ENCODE measurements at regions not wholly inside any gene's neighbourhood (a gene's known extent, or its start where the extent isn't known, plus 50 kb on each side); places are given as distances from the start of the nearest gene placed in this dataset.

DNA sequence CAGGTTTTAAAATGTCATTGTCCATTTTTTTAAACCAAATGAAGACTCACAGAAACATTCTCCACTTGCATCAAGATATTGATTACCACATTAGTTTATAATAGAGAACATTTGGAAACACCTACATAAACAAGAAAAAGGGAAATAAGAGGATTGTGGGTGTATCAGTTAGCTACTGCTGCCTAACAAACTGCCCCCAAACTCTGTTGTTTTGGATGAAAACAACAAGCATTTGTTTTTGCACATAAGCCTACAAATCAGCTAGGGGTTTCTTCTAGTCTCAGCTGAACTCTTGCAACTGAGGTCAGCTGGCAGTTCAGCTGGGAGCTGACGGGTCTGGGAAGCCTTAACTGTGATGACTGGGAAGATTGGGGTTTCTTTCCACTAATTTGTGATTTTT lies 464.4 kb downstream of the COG6 start:
- H3K4me3 ChIP-seq (ENCODE audit: low read depth, low read length), result no peak overlapping the region
- TF ChIP-seq, protein P1, sequence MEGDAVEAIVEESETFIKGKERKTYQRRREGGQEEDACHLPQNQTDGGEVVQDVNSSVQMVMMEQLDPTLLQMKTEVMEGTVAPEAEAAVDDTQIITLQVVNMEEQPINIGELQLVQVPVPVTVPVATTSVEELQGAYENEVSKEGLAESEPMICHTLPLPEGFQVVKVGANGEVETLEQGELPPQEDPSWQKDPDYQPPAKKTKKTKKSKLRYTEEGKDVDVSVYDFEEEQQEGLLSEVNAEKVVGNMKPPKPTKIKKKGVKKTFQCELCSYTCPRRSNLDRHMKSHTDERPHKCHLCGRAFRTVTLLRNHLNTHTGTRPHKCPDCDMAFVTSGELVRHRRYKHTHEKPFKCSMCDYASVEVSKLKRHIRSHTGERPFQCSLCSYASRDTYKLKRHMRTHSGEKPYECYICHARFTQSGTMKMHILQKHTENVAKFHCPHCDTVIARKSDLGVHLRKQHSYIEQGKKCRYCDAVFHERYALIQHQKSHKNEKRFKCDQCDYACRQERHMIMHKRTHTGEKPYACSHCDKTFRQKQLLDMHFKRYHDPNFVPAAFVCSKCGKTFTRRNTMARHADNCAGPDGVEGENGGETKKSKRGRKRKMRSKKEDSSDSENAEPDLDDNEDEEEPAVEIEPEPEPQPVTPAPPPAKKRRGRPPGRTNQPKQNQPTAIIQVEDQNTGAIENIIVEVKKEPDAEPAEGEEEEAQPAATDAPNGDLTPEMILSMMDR (IDR thresholded peaks at IDR 0.05; ENCODE audit: insufficient read depth, low read depth, low read length, missing control alignments), result no peak
- DNase-seq (ENCODE audit: low read depth), result no peak

DNA sequence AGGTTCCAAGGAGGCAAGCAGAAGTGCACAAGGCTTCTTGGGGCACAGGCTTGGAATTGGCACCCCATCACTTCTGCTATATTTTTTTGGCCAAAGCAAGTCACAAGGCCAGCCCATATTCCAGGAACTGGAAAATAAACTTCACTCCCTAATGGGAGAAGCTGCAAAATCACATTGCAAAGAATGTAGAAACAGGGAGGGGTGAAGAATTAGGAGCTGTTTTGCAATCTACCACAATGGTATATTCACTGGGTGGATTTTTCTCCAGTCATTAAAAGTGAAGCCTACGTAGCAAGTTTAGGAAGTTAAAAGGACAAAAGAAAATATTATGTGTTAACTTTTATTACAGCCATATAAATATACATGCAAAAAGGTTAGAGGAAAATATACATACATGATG lies 464.8 kb downstream of the COG6 start:
- DNase-seq (ENCODE audit: low read depth), result no peak
- H3K4me3 ChIP-seq (ENCODE audit: low read depth, low read length), result no peak overlapping the region
- TF ChIP-seq, protein P1 (IDR thresholded peaks at IDR 0.05; ENCODE audit: insufficient read depth, low read depth, low read length, missing control alignments), result no peak

DNA sequence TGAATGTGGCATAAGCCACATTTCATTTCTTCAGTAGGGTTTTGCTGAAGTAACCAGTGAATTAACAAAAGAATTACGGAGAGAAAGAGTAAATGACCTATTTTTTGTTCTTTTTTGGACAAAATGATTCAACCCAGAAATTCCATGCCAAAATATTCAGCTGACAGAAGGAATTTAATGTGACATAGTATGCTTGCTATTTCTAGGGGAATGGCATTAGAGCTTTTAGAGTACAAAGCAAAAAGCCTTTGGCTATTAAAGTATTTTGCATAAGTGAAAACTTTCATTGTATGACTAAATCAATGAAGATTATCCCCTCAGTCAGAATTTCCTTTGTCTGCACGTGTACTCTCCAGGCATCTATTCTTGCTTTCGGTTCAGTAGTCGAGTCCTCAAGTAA lies 465.3 kb downstream of the COG6 start:
- TF ChIP-seq, protein P1 (IDR thresholded peaks at IDR 0.05; ENCODE audit: insufficient read depth, low read depth, low read length, missing control alignments), result no peak
- no peak overlapping the region for H3K4me3 ChIP-seq (ENCODE audit: low read depth, low read length)
- DNase-seq (ENCODE audit: low read depth), result no peak

DNA sequence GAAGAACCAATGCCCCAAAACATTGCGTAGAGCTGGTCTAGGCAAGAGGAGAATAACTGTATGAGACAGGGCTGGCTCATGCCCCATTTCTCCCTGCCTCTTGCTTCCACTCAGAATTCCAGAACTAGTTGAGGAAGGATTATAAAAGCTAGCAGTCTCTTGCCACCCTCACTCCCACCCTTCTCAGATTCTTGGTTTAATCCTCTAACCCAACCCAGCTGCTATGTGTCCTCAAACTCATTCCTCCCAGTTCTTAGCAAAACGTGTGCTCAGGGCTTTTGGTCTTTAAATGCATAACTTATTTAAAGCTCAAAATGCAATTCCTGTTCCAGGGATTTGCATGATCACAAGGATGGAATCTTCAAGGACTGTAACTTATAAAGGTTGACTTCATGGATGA lies 466.3 kb downstream of the COG6 start:
- DNase-seq (ENCODE audit: low read depth), result no peak
- TF ChIP-seq, protein P1 (IDR thresholded peaks at IDR 0.05; ENCODE audit: insufficient read depth, low read depth, low read length, missing control alignments), result no peak
- H3K4me3 ChIP-seq (ENCODE audit: low read depth, low read length), result no peak overlapping the region

DNA sequence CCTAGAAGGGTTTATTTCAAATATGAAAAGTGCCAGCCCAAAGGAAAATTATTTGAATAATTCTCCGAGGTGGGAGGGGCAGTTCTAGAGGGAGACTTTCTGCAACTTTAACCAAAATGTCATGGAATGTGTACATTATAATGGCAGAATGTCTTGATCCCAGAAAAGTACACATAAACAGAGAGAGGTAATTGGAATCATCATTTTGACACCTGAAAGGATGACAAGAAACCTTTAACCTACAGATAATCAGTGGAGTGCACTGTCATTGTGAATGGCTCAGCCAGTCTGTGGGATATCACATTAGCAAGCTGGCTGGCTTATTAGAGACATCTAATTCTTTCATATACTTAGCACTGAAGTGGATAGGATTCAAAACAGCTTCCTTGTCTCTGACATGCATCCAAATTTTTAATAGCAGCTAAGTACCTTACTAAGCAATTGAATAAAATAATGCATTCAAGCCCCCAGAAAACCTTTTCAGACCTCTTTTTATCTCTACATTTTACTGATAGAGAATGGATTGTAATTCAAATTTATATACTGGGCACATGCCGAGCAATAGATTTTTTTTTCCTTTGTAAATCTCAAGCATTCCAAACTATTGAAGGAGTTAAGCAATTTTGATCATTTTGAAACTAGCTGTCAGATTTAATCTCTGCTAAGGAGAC lies 468.6 kb downstream of the COG6 start:
- H3K4me3 ChIP-seq (ENCODE audit: low read depth, low read length), result no peak overlapping the region
- TF ChIP-seq, protein P1 (IDR thresholded peaks at IDR 0.05; ENCODE audit: insufficient read depth, low read depth, low read length, missing control alignments), result no peak
- DNase-seq (ENCODE audit: low read depth), result no peak

DNA sequence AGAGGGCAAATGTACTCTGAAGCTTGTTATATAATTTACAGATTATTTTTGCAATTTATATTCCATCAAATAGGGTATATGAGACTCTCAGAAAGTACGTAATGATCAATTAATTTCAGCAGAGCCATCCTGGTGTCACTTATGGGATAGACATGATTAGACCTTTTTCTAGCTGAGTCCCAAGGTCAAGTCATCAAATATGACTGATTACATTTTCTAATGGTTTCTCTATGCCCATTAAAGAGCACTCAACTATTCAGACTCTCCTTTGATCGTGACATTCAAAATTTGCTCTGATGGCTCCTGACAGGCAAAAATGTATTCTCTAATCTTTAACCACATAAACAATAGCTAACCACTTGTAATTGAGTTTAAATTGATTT lies 469.2 kb downstream of the COG6 start:
- no peak overlapping the region for H3K4me3 ChIP-seq (ENCODE audit: low read depth, low read length)
- DNase-seq (ENCODE audit: low read depth), result no peak
- TF ChIP-seq, protein P1 (IDR thresholded peaks at IDR 0.05; ENCODE audit: insufficient read depth, low read depth, low read length, missing control alignments), result no peak

DNA sequence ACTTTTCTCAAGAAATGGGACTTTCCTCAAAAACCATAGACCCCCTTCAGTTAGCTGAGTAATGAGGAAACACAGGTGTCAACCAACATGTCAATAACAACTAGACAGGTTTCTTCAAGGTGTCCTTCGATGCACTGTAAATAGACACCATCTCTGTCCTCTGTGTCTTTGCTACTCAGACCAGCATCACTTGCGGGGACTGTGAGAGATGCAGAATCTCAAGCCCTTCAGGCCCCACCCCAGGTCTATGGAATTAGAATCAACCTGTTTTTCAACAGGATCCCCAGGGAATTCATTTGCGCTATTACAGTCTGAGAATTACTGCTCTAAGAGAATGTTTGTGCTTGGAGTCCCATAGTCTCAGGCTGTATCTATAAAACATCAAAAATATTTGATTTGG lies 469.9 kb downstream of the COG6 start:
- no peak overlapping the region for H3K4me3 ChIP-seq (ENCODE audit: low read depth, low read length)
- no peak for DNase-seq (ENCODE audit: low read depth)
- TF ChIP-seq, protein P1 (IDR thresholded peaks at IDR 0.05; ENCODE audit: insufficient read depth, low read depth, low read length, missing control alignments), result no peak
